DOHH2 (cell line): ENCODE measurements at regions not wholly inside any gene's neighbourhood (a gene's known extent, or its start where the extent isn't known, plus 50 kb on each side); places are given as distances from the start of the nearest gene placed in this dataset.

Source experiments
- H3F3A ChIP-seq: fragments of 200-600 bp; sonication (generic), shearing (Covaris generic); 2 replicates; pipeline ENCODE4 v1.6.0; 2016; ENCODE audit warnings: antibody characterized with exemption, mild to moderate bottlenecking; ENCODE audit not compliant: control insufficient read depth, insufficient read depth
- H3K27ac ChIP-seq: fragments of 200-600 bp; sonication (generic); 2 replicates; pipeline ENCODE4 v1.5.1; 2014; ENCODE audit warnings: low read depth, mild to moderate bottlenecking, low read length, moderate library complexity
- H3K27me3 ChIP-seq: fragments of 200-600 bp; sonication (generic); 2 replicates; pipeline ENCODE4 v1.6.1; 2014; ENCODE audit warnings: mild to moderate bottlenecking, low read length, mixed read lengths; ENCODE audit not compliant: control insufficient read depth
- H3K36me3 ChIP-seq: fragments of 200-600 bp; sonication (generic); 2 replicates; pipeline ENCODE4 v1.6.1; 2014; ENCODE audit warnings: mild to moderate bottlenecking, low read length, moderate library complexity, mixed read lengths; ENCODE audit not compliant: control insufficient read depth
- H3K4me1 ChIP-seq: fragments of 200-600 bp; sonication (generic); 2 replicates; pipeline ENCODE4 v1.6.1; 2014; ENCODE audit warnings: mild to moderate bottlenecking, low read length, mixed read lengths; ENCODE audit not compliant: control insufficient read depth
- H3K4me2 ChIP-seq: fragments of 200-600 bp; sonication (generic); 2 replicates; pipeline ENCODE4 v1.6.0; 2014; ENCODE audit warnings: mild to moderate bottlenecking, low read length, moderate library complexity
- H3K4me3 ChIP-seq: fragments of 200-600 bp; sonication (generic); 2 replicates; pipeline ENCODE4 v1.5.1; 2014; ENCODE audit warnings: mild to moderate bottlenecking, low read length, mixed read lengths
- H3K79me2 ChIP-seq: fragments of 200-600 bp; sonication (generic); 2 replicates; pipeline ENCODE4 v1.6.1; 2014; ENCODE audit warnings: mild to moderate bottlenecking, low read length, mixed read lengths; ENCODE audit not compliant: control insufficient read depth
- H3K9me2 ChIP-seq: fragments of 200-600 bp; sonication (generic); replicated peaks from 2 replicates; pipeline ENCODE4 v1.6.1; 2014; ENCODE audit warnings: mild to moderate bottlenecking, low read length, mixed read lengths; ENCODE audit not compliant: control insufficient read depth
- H3K9me3 ChIP-seq: fragments of 200-600 bp; sonication (generic); 2 replicates; pipeline ENCODE4 v1.6.1; 2014; ENCODE audit warnings: antibody characterized with exemption, low read length, mixed read lengths; ENCODE audit not compliant: control insufficient read depth, insufficient read depth
- H4K20me1 ChIP-seq: fragments of 200-600 bp; sonication (generic); 2 replicates; pipeline ENCODE4 v1.6.0; 2014; ENCODE audit warnings: low read depth, mild to moderate bottlenecking, antibody characterized with exemption, low read length, moderate library complexity; ENCODE audit not compliant: control insufficient read depth, insufficient read depth
- CTCF ChIP-seq: fragments of 200-600 bp; sonication (generic); IDR thresholded peaks from one replicate; pipeline ENCODE4 v1.5.1; 2014; ENCODE audit warnings: antibody characterized with exemption, mild to moderate bottlenecking, low read depth, low read length; ENCODE audit not compliant: poor library complexity, severe bottlenecking
- EZH2phosphoT487 ChIP-seq: fragments of 200-600 bp; sonication (generic); IDR thresholded peaks from 2 replicates; pipeline ENCODE4 v1.6.1; 2017; ENCODE audit warnings: borderline replicate concordance, mild to moderate bottlenecking, antibody characterized with exemption, low read length, moderate library complexity, mixed read lengths

- no peaks in the 10 kb centered on the region for H4K20me1 ChIP-seq
- no peak overlapping the region for H3K4me2 ChIP-seq
- H3K36me3 ChIP-seq, result no peaks in the 10 kb centered on the region
- H3K27me3 ChIP-seq, result no peaks in the 10 kb centered on the region
- H3K9me3 ChIP-seq, result no peaks in the 10 kb centered on the region
- TF ChIP-seq CTCF (no peak), EZH2phosphoT487 (no peak)
- no peaks in the 10 kb centered on the region for H3K79me2 ChIP-seq
- no peaks in the 10 kb centered on the region for H3K4me1 ChIP-seq
- H3K4me3 ChIP-seq, result no peak overlapping the region
- no peak overlapping the region for H3K27ac ChIP-seq
- H3K9me2 ChIP-seq, result no peaks in the 10 kb centered on the region
- no peaks in the 10 kb centered on the region for H3F3A ChIP-seq
These were observed 384.0 kb upstream of the TMEFF2 start for GRCh38 chr2:192578780-192579179.

GRCh38 chr2:192577706-192578105 is 383.0 kb upstream of the TMEFF2 start:
- no peak overlapping the region for H3K4me3 ChIP-seq
- no peaks in the 10 kb centered on the region for H3F3A ChIP-seq
- H3K36me3 ChIP-seq, result no peaks in the 10 kb centered on the region
- H3K27me3 ChIP-seq, result no peaks in the 10 kb centered on the region
- H3K9me3 ChIP-seq, result no peaks in the 10 kb centered on the region
- H3K4me1 ChIP-seq, result no peaks in the 10 kb centered on the region
- TF ChIP-seq EZH2phosphoT487 (no peak), CTCF (no peak)
- no peaks in the 10 kb centered on the region for H3K79me2 ChIP-seq
- no peak overlapping the region for H3K4me2 ChIP-seq
- H3K9me2 ChIP-seq, result no peaks in the 10 kb centered on the region
- no peak overlapping the region for H3K27ac ChIP-seq
- H4K20me1 ChIP-seq, result no peaks in the 10 kb centered on the region

GRCh38 chr2:192574552-192574951 is 379.8 kb upstream of the TMEFF2 start:
- Histone ChIP-seq H3K36me3 (no peaks in the 10 kb centered on the region), H3K4me3 (no peak overlapping the region), H3K79me2 (no peaks in the 10 kb centered on the region), H3K9me2 (no peaks in the 10 kb centered on the region), H3F3A (no peaks in the 10 kb centered on the region), H3K9me3 (no peaks in the 10 kb centered on the region), H3K4me1 (no peaks in the 10 kb centered on the region), H4K20me1 (no peaks in the 10 kb centered on the region), H3K27me3 (no peaks in the 10 kb centered on the region), H3K4me2 (no peak overlapping the region), H3K27ac (no peak overlapping the region)
- no peak for TF ChIP-seq EZH2phosphoT487

- Histone ChIP-seq H3K4me3 (no peak overlapping the region), H4K20me1 (no peaks in the 10 kb centered on the region), H3K27me3 (no peaks in the 10 kb centered on the region), H3K27ac (no peak overlapping the region), H3K79me2 (no peaks in the 10 kb centered on the region), H3K4me1 (no peaks in the 10 kb centered on the region), H3F3A (no peaks in the 10 kb centered on the region), H3K9me3 (no peaks in the 10 kb centered on the region), H3K4me2 (no peak overlapping the region), H3K9me2 (no peaks in the 10 kb centered on the region), H3K36me3 (no peaks in the 10 kb centered on the region)
- TF ChIP-seq CTCF, result no peak
- TF ChIP-seq EZH2phosphoT487, result no peak
These were observed 376.9 kb upstream of the TMEFF2 start for GRCh38 chr2:192571636-192572035.
